Activated T-helper 1 cell treated with Interleukin-2 at 50 U/mL for 16 hours (primary cell): ENCODE measurements at regions not wholly inside any gene's neighbourhood (a gene's known extent, or its start where the extent isn't known, plus 50 kb on each side); places are given as distances from the start of the nearest gene placed in this dataset.
A peak's percentile ranks its signal among the peaks of the same experiment; 100 is the strongest.

ENCODE experiments used
- DNase-seq: peaks from one replicate; pipeline ENCODE4 v3.0.0-alpha.2; 2020; ENCODE audit warnings: low read depth

DNA sequence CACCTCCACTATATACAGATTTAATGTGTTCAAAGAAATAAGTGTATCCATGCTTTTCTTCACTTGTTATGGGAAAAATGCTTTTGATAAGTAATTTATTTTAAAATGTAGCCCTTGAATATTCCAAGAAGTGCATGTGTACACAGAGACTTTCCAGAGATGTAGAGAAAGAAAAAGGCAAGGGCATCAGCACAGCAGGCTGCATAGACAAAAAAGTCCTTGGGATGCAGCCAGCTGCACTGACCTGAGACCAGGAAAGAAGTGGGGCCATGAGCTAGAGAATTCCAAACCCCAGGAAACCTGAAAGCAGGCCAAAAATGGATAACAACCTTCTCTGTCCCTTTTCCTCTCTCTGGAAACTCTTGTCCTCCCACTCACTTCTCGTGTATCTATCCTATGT is 51.6 kb upstream of the PRDM8 start:
- DNase-seq: no peak

DNA sequence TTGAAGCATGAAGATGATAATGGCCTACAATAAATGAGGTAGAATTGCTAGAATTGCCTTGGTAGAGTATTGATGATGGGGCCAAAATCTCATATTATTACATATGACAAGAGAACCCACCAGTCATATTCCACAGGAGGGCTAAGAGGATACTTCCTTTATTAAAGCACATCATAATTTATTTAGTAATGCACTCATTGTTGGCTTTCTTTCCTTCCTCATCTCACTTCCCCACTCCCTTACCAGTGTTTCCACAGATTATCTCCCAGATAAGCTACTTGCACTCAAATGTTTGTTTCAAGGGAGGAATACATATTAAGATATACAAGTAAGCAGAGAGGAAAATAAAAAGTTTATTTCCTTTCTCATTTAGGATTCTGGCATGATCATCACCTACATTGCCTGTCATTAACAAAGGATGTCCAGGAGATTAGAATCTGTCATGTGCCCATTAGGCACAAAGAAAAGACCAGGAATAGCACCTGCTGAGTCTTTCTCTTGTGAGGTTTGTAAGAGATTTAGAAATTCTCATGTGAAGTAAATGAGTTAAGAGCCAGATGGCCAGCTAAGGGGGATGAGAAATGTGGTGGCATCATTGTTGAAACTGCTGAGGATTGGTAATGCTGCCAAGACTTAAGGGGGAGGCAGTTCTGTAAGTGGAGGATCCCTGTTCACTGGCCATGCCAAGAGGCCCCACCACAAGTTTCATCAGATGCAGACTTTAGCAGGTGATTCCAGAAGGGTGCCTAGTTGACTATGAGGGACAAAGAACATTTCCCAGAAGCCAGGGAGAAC is 52.4 kb upstream of the PRDM8 start:
- DNase-seq: no peak

DNA sequence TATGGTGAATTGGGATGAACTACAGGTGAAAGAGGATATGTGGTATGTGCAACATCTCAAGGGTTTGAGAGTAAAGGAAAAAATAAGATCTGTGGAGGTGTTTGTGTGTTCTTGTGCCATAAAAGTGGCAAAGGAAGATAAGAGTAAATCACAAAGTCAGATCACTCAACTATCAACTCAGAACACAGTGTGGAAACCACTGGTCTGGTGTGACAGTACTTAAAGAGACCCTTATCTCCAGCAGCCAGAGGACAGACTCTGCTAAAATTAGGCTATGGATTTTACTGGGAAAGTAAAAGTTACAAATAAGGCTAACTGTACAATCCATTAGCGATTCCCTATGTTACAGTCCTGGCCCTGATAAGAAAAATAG is 54.0 kb upstream of the PRDM8 start:
- DNase-seq: no peak

DNA sequence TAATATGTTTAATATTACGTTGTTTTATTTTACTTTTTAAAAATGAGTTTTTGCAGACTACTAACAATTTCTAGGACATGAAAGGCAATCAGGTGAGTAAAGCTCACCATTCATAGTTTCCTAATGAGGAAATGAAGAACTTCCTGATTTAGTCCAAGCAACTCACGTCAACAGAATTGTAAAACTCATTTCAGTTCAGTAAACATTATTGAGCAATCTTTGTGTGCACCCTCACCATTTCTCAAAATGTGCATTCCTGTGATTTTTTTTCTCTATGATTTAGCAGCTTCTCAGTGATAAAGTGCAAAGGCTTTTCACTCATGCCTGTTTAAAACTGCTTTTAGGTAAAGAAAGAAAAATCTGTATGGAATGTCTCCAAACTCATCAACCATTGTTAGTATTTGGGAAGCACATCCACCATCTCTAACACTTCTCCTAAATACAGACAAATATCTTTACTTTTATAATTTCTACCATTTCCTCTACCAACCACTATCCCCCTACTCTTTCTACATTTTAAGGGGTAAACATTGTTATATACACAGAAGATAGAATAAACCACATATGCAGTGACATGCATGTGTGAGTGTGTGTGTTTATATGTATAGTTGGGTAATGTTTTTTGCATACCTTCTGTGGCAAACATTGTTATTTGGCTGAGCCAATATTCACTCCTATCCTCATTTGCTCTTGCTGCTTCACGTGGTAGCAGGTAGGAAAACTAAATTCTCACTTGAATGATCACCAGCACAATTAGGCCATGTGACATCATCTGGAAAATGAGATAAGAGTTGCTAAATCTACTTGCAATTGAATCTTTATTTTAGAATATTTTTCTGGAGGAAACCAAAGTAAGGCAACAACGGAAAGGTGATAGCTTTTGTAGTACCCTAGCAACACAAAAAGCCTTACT is 54.7 kb upstream of the PRDM8 start:
- DNase-seq: no peak

DNA sequence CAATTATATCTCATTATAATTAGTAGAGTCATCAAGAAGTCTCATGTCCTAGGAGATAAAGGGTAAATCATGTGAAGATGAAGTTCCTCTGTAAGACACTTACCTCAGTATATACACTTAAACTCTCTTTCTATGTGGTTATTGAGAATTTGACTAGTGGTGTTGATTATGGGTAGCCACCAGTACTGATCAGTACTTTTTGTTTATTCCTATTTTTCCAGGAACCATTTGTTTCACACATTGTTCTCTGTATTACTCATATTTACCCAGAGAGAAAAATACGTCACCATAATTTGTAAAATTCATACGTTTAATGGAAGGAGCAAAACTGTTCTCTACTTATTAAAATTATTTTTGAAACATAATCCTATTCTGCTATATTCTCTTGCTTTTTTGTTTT is 55.8 kb upstream of the PRDM8 start:
- no peak for DNase-seq

DNA sequence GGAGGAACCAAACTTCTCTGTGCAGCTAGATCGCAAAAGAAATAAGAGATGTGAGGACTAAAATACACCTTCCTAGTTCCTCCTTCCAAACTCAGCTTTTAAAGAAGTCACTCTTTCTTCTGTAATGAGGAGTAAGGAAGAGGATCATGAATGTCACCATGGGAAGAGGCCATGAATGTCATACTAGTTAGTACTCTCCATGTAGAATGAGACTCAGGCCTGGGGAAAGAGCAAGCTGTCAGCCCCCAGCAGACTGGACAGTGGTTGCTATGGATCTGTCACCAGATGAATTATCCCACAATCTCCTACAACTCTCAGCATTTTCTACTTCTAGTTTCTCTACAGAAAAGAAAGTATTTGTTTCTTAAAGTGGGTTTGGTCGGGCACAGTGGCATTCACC is 57.1 kb upstream of the PRDM8 start:
- no peak for DNase-seq

DNA sequence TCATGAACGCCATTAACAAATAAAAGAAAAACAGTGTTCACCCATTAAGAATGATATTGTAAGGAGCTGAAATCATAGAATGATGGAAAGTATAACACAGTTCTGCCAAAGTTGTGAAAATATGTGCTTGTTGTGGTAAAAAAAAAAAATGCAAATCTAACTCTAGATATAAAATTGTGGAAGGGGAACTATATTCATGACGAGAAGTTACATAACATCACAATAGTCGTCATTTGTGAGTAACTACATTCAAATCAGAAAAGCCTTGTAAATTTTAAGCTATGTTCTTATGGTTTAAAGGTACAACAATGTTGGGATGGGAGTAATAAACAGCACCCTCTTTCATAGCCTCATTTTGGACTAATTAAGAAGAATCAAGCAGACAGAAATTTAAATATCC is 57.6 kb upstream of the PRDM8 start:
- no peak for DNase-seq

DNA sequence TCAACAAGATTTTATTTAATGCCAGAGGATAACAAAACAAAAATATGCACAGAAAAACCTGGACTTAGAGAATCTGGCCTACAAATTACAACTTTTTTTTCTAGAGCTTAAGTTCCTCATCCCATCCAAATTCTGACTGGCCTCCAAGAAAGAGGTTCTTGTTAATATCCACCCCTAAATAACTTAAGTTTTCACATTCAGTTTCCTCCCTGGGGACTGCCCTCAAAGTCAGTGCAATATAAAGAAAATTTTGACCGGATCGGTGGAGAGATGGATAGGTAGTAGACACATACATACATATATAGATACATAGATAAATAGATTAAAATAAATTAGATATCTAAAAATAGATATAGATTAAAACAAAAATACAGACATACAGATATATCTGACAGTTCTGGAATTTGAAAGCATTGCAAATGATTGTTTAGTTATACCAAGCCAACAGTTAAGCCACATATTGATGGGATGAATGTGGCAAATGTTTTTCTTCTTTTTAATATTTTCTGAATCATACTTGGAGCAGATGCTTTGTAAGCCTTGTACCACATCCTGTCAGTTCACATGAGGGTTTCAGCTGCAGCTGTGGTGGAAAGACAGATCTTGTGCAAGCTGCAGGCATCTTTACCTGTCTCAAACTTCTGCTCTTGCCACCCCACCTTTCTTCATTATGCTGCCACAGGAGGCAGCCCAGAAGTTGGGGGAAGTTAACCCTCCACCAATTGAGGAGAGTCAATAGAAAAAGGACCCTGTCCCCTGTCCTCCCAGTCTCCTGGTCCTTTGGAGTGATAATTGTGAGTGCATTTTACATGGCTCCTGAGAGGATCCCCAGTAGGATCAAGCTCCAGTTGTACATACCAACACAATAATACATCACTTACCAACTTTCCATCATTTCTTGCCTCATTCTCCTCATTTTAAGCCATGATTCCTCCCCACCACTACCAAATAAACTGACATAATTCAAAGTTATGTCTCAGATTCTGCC is 58.5 kb upstream of the PRDM8 start:
- peak; percentile 33 for DNase-seq

DNA sequence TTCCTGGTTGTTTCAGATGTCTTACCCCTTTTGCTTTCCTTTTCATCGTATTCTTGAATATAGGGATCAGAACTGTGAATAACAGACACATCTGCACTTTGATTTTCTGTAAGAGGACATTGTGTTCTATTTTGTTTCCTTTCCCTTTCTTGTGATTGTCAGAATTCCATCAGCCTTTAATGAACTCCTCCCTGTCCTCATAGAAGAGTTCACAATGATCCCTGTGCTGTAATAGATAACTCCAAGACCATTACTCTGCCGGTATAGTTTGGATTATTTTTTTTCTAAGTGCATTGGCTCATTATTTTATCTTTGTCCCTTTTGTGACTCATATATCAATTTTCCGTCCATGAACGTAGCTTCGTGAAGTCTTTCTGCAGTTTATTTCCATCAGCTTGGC is 59.7 kb upstream of the PRDM8 start:
- DNase-seq: no peak

DNA sequence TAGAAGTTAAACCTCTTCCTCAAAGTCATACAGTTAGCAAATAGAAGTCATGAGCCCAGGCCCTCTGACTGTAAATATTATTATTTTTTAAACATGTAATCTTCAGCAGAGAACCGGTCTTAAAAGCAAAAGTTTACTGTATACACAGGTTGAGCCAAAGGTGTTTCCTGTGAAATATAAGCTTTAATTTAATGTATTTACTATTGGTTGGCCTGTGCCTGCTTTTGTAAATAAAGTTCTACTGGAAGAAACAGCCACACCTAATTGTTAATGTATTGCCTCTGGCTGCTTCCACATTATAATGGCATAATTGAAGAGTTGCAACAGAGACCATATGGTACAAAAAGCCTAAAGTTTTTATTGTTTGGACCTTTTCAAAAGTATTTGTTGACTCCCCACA is 61.0 kb upstream of the PRDM8 start:
- DNase-seq: no peak

DNA sequence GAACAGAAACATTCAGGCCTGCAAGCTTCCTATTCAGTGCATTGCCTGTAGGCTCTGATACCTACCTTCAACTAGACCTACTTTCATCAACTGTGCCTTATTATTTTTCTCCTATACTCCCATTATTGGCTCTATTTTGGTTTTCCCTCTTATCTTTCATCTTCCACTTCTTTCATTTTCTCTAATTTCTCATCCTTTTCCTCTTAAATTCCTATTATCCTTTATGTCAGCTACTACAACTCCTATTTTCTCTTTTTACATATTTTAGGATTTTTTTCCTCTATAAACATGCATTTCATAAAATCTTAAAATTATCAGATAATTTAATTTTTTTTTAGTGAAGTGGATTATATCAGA is 61.6 kb upstream of the PRDM8 start:
- DNase-seq: no peak

DNA sequence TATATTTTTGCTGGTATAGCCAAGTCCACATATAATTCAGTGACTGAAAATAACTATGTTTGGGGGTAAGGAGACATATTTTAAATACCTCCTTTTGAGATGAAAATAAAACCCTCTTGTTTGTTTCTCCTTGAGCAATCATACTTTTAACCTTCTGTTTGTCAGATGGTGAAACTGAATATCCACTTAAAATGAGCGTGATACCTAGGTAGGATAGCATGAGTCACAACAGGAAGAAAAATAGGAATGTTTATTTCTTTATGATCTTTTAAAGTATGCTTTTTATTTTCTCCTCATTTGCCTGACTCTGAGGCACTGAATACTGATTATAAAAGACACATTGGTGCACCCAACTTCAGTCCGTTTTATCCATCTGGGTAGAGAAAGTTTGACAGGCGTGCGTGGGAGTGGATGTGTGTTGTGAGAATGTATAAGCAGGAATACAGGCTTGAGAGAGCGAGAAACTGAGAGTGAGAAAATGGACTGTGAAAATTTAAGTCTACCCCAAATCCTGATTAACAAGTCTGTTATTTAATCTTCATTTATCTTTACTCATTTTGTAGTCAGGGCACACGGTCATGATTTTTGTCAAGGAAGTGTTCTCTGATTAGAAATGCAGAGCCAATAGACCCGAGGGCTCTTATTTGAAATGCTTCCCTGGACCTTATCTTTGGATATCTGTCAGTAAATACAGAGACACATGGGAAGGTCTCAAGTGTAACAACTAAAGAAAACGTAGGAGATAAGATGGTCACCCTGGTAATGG is 62.1 kb upstream of the ANTXR2 start:
- DNase-seq: no peak

DNA sequence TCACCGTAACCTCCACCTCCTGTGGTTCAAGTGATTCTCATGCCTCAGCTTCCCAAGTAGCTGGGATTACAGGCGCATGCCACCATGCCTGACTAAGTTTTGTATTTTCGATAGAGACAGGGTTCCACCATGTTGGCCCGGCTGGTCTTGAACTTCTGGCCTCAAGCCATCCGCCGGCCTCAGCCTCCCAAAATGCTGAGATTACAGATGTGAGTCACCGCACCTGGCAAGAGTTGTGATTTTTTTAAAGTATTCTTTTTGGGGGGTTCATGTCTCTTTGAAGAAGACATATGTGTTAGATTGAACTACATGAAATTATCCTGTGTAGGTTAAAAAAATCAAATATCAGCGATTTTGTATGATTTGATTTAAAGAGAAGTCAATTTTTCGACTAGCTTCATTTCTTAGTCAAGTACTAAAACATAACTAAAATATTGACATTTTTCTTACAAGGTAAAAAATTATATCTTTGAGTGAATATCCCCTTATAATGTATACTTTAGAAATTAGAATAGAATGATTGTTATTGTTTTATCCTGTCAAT is 60.3 kb upstream of the ANTXR2 start:
- no peak for DNase-seq

DNA sequence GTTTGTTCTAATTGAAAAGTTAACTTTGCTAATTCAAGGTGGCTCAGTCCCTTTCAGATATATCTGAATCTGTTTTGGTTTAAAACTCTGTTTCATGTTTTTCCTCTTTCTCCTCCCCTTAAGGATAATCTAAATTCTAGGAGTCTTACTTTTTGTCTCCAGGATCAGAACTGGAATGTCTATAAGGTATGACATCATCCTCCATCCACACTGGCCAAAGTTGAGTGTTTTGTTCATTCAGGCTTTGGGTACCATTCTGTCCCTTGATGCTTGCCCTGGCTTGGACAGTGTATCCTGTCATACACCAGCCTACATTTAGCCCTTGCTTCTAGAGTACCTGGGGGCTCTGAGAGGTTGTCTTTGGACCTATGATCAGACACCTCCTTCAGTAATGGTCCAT is 56.8 kb upstream of the ANTXR2 start:
- DNase-seq: no peak

DNA sequence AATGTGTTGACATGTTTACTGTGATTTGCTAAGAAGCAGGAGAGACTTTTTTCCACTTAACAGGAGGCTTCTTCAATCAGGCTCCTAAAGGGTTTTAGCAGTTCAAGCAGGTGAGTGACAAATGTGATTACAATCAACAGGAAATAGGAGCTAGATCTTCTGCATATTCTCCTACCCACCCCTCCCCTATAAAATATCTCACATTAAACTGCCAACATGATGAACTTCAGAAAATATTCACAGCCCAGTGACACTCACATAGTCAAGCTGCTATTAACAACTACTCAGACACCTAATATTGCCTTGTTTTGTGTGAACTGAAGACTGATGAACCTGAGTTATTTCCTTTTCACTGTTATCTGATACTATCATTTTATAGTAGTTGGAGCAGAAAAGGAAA is 55.9 kb upstream of the ANTXR2 start:
- DNase-seq: no peak

DNA sequence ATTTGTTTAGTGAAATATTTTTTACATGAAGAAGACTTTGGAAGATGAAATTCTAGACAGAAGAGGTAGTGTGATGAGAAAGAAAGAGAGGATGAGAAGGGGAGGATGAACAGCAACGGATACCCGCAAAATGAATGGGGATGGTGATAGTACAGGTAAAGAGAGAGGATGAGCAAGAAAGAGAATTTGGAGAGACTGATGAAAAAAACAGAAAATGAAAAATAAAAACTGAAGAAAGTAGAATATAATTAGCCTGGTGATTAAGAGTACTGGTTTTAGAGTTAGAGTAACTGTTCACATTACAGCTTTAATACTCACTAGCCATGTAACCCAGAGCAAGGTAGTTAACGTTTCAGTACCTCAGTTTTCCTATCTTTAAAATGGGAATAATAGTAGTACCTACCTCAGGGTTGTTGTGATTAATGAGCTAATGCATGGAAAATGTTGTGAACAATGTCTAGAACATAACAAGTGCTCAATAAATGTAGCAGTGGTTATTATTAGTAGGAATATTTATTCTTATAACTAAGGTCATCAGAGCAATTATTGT is 54.9 kb upstream of the ANTXR2 start:
- no peak for DNase-seq

DNA sequence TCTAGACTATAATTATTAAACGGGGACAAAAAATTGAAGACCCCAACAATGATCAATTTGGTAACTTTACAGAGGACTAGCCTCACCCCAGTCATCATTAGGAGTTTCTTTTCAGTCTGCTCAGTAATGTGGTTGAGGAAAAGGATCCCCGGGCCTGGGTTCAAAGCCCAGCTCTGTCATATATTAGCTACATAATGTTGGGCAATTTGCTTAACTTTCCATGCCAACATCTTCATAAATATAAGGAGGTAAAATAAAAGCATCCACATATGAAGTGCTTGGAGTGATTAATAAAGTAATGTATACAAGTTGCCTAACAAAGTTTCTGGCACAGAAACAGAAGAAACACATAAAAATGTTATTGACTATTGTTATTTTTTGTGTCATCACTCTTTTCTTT is 53.4 kb upstream of the ANTXR2 start:
- DNase-seq: no peak

DNA sequence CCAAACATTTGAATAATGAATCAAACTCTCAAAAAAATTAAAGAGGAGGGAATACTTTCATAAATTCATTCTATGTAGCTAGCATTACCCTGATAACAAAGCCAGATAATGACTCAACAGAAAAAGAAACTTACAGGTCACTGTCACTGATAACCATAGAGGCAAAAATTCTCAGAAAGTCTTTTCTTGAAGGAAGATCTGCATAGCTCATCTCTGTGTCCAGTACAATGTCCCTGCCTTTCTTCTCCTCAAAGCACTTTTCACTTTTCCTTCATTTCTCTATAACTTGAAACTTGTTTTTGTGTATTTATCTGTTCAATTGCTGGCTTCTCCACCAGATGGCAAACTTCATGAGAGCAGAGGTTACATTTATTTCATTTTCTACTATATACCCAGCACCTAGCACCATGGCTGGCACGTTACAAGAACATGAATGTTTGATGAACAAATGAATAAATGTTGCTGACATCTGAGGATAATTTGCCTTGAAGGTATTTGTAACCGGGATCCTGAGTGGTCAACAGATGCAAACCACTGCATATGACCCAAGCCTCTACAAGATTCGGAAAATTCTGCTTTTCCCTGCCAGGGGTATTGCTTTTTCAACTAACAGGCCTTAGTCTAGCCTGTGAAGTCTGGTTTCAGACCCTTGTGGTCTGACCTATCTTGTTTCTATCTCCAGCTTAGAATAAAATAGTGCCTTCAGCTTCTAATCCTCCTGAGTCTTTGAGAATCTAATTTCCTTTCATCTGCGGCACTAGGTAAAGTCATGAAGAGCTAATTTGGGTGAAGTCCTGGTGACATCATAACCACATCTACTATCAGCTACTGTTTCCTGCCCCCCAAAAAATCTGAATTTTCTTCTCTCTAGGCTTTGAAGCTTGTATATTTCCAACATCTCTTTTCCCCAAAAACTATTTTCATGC is 52.5 kb upstream of the ANTXR2 start:
- no peak for DNase-seq

DNA sequence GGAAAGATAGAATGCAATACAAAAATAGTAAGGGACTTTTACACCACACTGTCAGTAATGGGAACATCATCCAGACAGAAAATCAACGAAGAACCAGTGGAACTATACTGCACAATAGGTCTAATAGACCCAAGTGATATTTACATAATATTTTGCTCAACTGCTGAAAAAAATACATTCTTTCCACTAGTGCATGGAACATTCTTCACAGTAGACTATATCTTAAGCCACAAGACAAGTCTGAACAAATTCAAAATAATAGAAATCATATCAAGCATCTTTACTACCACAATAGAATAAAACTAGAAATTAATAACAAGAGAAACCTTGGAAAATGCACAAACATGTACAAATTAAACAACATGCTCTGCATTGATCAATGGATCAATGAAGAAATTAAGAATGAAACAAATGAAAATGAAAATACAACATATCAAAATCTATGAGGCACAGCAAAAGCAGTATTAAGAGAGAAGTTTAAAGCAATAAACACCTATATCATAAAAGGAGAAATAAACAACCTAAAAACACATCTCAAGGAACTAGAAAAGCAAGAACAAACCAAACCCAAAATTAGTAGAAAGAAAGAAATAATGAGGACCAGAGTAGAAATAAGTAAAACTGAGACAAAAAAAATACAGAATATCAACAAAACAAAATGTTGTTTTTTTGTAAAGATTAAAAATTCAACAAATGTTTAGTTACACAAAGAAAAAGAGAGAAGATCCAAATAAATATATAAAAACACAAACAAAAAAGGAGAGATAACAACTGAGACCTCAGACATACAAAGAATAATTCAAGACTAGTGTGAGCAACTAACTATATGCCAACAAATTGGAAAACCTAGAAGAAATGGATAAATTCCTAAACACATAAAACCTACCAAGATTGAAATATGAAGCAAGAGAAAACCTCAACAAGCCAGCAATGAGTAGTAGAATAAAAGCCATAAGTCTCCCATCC is 51.5 kb upstream of the ANTXR2 start:
- no peak for DNase-seq
